Esophagus (tissue), 2 donors: ENCODE measurements at regions not wholly inside any gene's neighbourhood (a gene's known extent, or its start where the extent isn't known, plus 50 kb on each side); places are given as distances from the start of the nearest gene placed in this dataset.

Experiments used
- H3K27ac ChIP-seq, 2 donors: one replicate each; pipeline ENCODE4 v1.5.1; 2013; ENCODE audit warnings: low read depth in 2 of 2, mild to moderate bottlenecking in 2 of 2, inconsistent platforms in 1 of 2, low read length in 1 of 2, moderate library complexity in 1 of 2
- H3K27me3 ChIP-seq, 2 donors: one replicate each; pipeline ENCODE4 v1.6.1; 2013; ENCODE audit warnings: low read length in 2 of 2, control low read depth in 1 of 2, mild to moderate bottlenecking in 1 of 2; ENCODE audit not compliant: insufficient read depth in 2 of 2, control insufficient read depth in 1 of 2
- H3K36me3 ChIP-seq, 2 donors: one replicate each; pipeline ENCODE4 v1.6.1; 2013; ENCODE audit warnings: low read length in 1 of 2; ENCODE audit not compliant: control insufficient read depth in 2 of 2, insufficient read depth in 2 of 2
- H3K4me1 ChIP-seq, 2 donors: one replicate each; pipeline ENCODE4 v1.6.1; 2013; ENCODE audit warnings: low read length in 1 of 2; ENCODE audit not compliant: control insufficient read depth in 2 of 2, insufficient read depth in 2 of 2
- H3K4me3 ChIP-seq, 2 donors: one replicate each; pipeline ENCODE4 v1.5.1; 2013; ENCODE audit warnings: low read length in 2 of 2, mild to moderate bottlenecking in 2 of 2, low read depth in 1 of 2, moderate library complexity in 1 of 2
- H3K9me3 ChIP-seq, 2 donors: one replicate each; pipeline ENCODE4 v1.6.1; 2013; ENCODE audit warnings: mild to moderate bottlenecking in 2 of 2, low read depth in 1 of 2, low read length in 1 of 2, moderate library complexity in 1 of 2; ENCODE audit not compliant: control insufficient read depth in 2 of 2, insufficient read depth in 1 of 2
- WGBS, 2 donors: extraction: QIAGEN DNeasy Blood & Tissue Kit; methylation state at CpG; one replicate each; pipeline ENCODE4 v1.1.7; 2013; 5-methylcytosine and 5-hydroxymethylcytosine counted together
- donor health status: healthy with polysubstance abuse.
- donor health status: Bipolar disorder and iron deficiency.

GRCh38 chr6:16956361-16956760 lies 145.5 kb upstream of the STMND1 start:
- 68 to 76% methylated on average over 2 of the region's 2 CpGs for WGBS, 2 donors
- Histone ChIP-seq H3K27me3 (no peaks in the 10 kb centered on the region), H3K27ac (no peak overlapping the region), H3K4me1 (no peaks in the 10 kb centered on the region), H3K36me3 (no peaks in the 10 kb centered on the region), H3K4me3 (no peak overlapping the region), H3K9me3 (no peaks in the 10 kb centered on the region)

- 73 to 76% methylated on average over 5 of the region's 5 CpGs for WGBS, 2 donors
- Histone ChIP-seq H3K9me3 (no peaks in the 10 kb centered on the region), H3K36me3 (no peaks in the 10 kb centered on the region), H3K27ac (no peak overlapping the region), H3K27me3 (no peaks in the 10 kb centered on the region), H3K4me3 (no peak overlapping the region), H3K4me1 (no peaks in the 10 kb centered on the region)
These were observed 146.0 kb upstream of the STMND1 start for GRCh38 chr6:16955899-16956298.

- H3K4me3 ChIP-seq: no peak overlapping the region
- H3K36me3 ChIP-seq: no peaks in the 10 kb centered on the region
- 82 to 94% methylated on average over 2 of the region's 2 CpGs for WGBS, 2 donors
- no peaks in the 10 kb centered on the region for H3K27me3 ChIP-seq
- no peaks in the 10 kb centered on the region for H3K4me1 ChIP-seq
- H3K9me3 ChIP-seq: no peaks in the 10 kb centered on the region
- H3K27ac ChIP-seq: no peak overlapping the region
These were observed 147.9 kb upstream of the STMND1 start for GRCh38 chr6:16953905-16954304.

- Histone ChIP-seq H3K27me3 (no peaks in the 10 kb centered on the region), H3K27ac (no peak overlapping the region), H3K4me1 (no peaks in the 10 kb centered on the region), H3K9me3 (no peaks in the 10 kb centered on the region), H3K4me3 (no peak overlapping the region), H3K36me3 (no peaks in the 10 kb centered on the region)
- WGBS, 2 donors: 85 to 100% methylated on average over 1 of the region's 1 CpG
These were observed 148.4 kb upstream of the STMND1 start for GRCh38 chr6:16953446-16953845.

GRCh38 chr6:16950825-16951495 lies 150.9 kb upstream of the STMND1 start:
- Histone ChIP-seq H3K27ac (no peak overlapping the region), H3K9me3 (no peaks in the 10 kb centered on the region), H3K4me1 (no peaks in the 10 kb centered on the region), H3K4me3 (no peak overlapping the region), H3K36me3 (no peaks in the 10 kb centered on the region), H3K27me3 (no peaks in the 10 kb centered on the region)
- 55 to 67% methylated on average over 1 of the region's 1 CpG for WGBS, 2 donors

- 89 to 90% methylated on average over 2 of the region's 2 CpGs for WGBS, 2 donors
- Histone ChIP-seq H3K9me3 (no peaks in the 10 kb centered on the region), H3K4me1 (no peaks in the 10 kb centered on the region), H3K4me3 (no peak overlapping the region), H3K36me3 (no peaks in the 10 kb centered on the region), H3K27ac (no peak overlapping the region), H3K27me3 (no peaks in the 10 kb centered on the region)
These were observed 151.5 kb upstream of the STMND1 start for GRCh38 chr6:16950302-16950701.

GRCh38 chr6:16949716-16950115 lies 152.1 kb upstream of the STMND1 start:
- Histone ChIP-seq H3K27me3 (no peaks in the 10 kb centered on the region), H3K4me3 (no peak overlapping the region), H3K4me1 (no peaks in the 10 kb centered on the region), H3K36me3 (no peaks in the 10 kb centered on the region), H3K27ac (no peak overlapping the region), H3K9me3 (no peaks in the 10 kb centered on the region)
- 49 to 67% methylated on average over 1 of the region's 1 CpG for WGBS, 2 donors

GRCh38 chr6:16948396-16948795 lies 153.5 kb upstream of the STMND1 start:
- Histone ChIP-seq H3K4me1 (no peaks in the 10 kb centered on the region), H3K36me3 (no peaks in the 10 kb centered on the region), H3K4me3 (no peak overlapping the region), H3K27ac (no peak overlapping the region), H3K9me3 (no peaks in the 10 kb centered on the region), H3K27me3 (no peaks in the 10 kb centered on the region)
- 74 to 80% methylated on average over 2 of the region's 2 CpGs for WGBS, 2 donors

GRCh38 chr6:16947375-16948015 lies 154.4 kb upstream of the STMND1 start:
- WGBS, 2 donors: 11 to 16% methylated on average over 4 of the region's 4 CpGs
- Histone ChIP-seq H3K27ac (peak overlapping the region in 1 of 2 donors; percentile 55), H3K9me3 (no peaks in the 10 kb centered on the region), H3K36me3 (no peaks in the 10 kb centered on the region), H3K4me3 (no peak overlapping the region), H3K27me3 (no peaks in the 10 kb centered on the region), H3K4me1 (no peaks in the 10 kb centered on the region)

- 90 to 91% methylated on average over 3 of the region's 3 CpGs for WGBS, 2 donors
- Histone ChIP-seq H3K9me3 (no peaks in the 10 kb centered on the region), H3K27me3 (no peaks in the 10 kb centered on the region), H3K4me1 (no peaks in the 10 kb centered on the region), H3K4me3 (no peak overlapping the region), H3K27ac (no peak overlapping the region), H3K36me3 (no peaks in the 10 kb centered on the region)
These were observed 157.3 kb upstream of the STMND1 start for GRCh38 chr6:16944596-16944995.
